ENCODE measurements at regions not wholly inside any gene's neighbourhood (a gene's known extent, or its start where the extent isn't known, plus 50 kb on each side); places are given as distances from the start of the nearest gene placed in this dataset.

DNA sequence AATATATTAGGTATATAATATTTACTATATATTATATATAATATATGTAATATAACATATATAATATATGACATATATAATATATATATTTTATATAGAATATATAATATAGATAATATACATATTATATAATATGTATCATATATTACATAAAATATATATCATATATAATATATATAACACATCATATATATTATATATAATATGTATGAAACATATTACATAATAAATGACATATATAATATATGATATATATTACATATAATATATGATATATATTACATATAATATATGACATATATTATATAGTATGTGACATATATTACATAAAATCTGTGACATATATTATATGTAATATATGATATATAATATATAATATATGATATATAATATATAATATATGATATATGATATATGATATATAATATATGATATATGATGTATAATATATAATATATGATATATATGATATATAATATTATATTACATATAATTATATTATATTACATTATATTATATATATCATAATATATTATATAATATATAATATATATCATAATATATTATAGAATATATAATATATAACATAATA lies 119.5 kb upstream of the RIMBP3 start:
- DNase-seq (ENCODE audit: low read depth in 2 of 2, low spot score in 1 of 2): no peak

DNA sequence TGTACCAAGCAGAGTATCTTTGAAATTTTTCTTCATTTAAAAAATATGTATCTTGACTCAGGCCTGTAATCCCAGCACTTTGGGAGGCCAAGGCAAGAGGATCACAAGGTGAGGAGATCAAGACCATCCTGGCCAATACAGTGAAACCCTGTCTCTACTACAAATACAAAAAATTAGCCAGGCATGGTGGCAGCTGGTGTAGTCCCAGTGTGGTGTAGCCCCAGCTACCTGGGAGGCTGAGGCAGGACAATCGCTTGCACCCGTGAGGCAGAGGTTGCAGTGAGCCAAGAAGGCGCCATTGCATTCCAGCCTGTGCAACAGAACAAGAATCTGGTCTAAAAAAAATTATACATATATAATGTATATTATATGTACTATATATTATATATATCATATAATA lies 118.7 kb upstream of the RIMBP3 start:
- peak; percentile 1 to 25 for DNase-seq (ENCODE audit: low read depth in 2 of 2, low spot score in 1 of 2)

All from stimulated activated CD8-positive, alpha-beta memory T cell treated with anti-CD3 and anti-CD28 coated beads, Interleukin-4, amount 100 ng/mL, for 1 hour (primary cell).